ENCODE measurements at regions not wholly inside any gene's neighbourhood (a gene's known extent, or its start where the extent isn't known, plus 50 kb on each side); places are given as distances from the start of the nearest gene placed in this dataset.

GRCh38 chr10:28761084-28761846 is 83.9 kb downstream of the BAMBI start:
- no peak overlapping the region for H3K27ac ChIP-seq
- TF ChIP-seq EP300 (IDR thresholded peaks at IDR 0.05) = no peak
- TF ChIP-seq CTCF (IDR thresholded peaks at IDR 0.05) = no peak
- no peak for TF ChIP-seq POLR2A (IDR thresholded peaks at IDR 0.05)
- no peaks in the 10 kb centered on the region for H3K27me3 ChIP-seq
- no peaks in the 10 kb centered on the region for H3K4me1 ChIP-seq (ENCODE audit: insufficient read depth)
- no peak for DNase-seq
- H3K36me3 ChIP-seq = no peaks in the 10 kb centered on the region
- 59 to 65% (median 59%) methylated on average over 5 of the region's 5 CpGs for WGBS, 3 donors
- H3K9me3 ChIP-seq = no peaks in the 10 kb centered on the region
- no peak overlapping the region for H3K4me3 ChIP-seq
- intact Hi-C loops (cut with DNase I) = no loop called here

GRCh38 chr10:28763471-28764170 is 86.3 kb downstream of the BAMBI start:
- no peaks in the 10 kb centered on the region for H3K27me3 ChIP-seq
- DNase-seq = no peak
- TF ChIP-seq EP300 (IDR thresholded peaks at IDR 0.05) = no peak
- H3K36me3 ChIP-seq = no peaks in the 10 kb centered on the region
- no peaks in the 10 kb centered on the region for H3K4me1 ChIP-seq (ENCODE audit: insufficient read depth)
- intact Hi-C loops (cut with DNase I) = no loop called here
- no peaks in the 10 kb centered on the region for H3K9me3 ChIP-seq
- WGBS, 3 donors = 76 to 81% (median 79%) methylated on average over 7 of the region's 7 CpGs
- H3K27ac ChIP-seq = no peak overlapping the region
- no peak overlapping the region for H3K4me3 ChIP-seq

- Histone ChIP-seq H3K4me3 (no peak overlapping the region), H3K27ac (no peak overlapping the region), H3K4me1 (ENCODE audit: insufficient read depth) (no peaks in the 10 kb centered on the region), H3K9me3 (no peaks in the 10 kb centered on the region), H3K27me3 (no peaks in the 10 kb centered on the region), H3K36me3 (no peaks in the 10 kb centered on the region)
- TF ChIP-seq CTCF (IDR thresholded peaks at IDR 0.05) (no peak), POLR2A (IDR thresholded peaks at IDR 0.05) (no peak), EP300 (IDR thresholded peaks at IDR 0.05) (no peak)
- 59 to 84% (median 74%) methylated on average over 6 of the region's 6 CpGs for WGBS, 3 donors
- DNase-seq = no peak
- intact Hi-C loops (cut with DNase I) = no loop called here
These were observed 88.3 kb downstream of the BAMBI start for GRCh38 chr10:28765641-28766040.

GRCh38 chr10:28768227-28768626 is 90.9 kb downstream of the BAMBI start:
- no peak for DNase-seq
- H3K4me3 ChIP-seq = no peak overlapping the region

More at GRCh38 chr10:28768227-28768626, 90.9 kb downstream of the BAMBI start:
- 85 to 89% (median 89%) methylated on average over 10 of the region's 10 CpGs for WGBS, 3 donors
- TF ChIP-seq CTCF (IDR thresholded peaks at IDR 0.05) (no peak), POLR2A (IDR thresholded peaks at IDR 0.05) (no peak), EP300 (IDR thresholded peaks at IDR 0.05) (no peak)
- H3K36me3 ChIP-seq = no peaks in the 10 kb centered on the region
- no peaks in the 10 kb centered on the region for H3K9me3 ChIP-seq
- intact Hi-C loops (cut with DNase I) = no loop called here
- H3K27me3 ChIP-seq = no peaks in the 10 kb centered on the region
- H3K4me1 ChIP-seq (ENCODE audit: insufficient read depth) = no peaks in the 10 kb centered on the region
- H3K27ac ChIP-seq = no peak overlapping the region
